ENCODE measurements at regions not wholly inside any gene's neighbourhood (a gene's known extent, or its start where the extent isn't known, plus 50 kb on each side); places are given as distances from the start of the nearest gene placed in this dataset.

DNA sequence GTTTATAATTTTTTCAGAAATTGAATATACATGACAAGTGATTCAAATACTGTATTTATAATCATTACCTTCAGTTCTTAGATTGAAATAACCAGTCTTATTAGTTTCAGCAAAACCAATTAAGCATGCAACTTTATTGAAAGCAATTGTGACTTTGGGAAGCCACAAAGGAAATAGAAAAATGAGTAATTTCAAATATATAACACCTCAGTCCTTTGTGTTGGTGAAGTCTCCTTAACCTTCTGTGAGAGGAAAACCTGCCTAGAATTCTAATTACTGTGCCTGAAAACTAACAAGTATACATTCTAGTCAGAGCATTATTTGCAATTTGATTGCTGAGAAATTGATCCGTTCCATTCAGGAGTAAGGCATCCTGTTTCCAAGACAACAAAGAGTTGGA is 95.8 kb downstream of the S1PR1 start:
- TF ChIP-seq, protein P1, sequence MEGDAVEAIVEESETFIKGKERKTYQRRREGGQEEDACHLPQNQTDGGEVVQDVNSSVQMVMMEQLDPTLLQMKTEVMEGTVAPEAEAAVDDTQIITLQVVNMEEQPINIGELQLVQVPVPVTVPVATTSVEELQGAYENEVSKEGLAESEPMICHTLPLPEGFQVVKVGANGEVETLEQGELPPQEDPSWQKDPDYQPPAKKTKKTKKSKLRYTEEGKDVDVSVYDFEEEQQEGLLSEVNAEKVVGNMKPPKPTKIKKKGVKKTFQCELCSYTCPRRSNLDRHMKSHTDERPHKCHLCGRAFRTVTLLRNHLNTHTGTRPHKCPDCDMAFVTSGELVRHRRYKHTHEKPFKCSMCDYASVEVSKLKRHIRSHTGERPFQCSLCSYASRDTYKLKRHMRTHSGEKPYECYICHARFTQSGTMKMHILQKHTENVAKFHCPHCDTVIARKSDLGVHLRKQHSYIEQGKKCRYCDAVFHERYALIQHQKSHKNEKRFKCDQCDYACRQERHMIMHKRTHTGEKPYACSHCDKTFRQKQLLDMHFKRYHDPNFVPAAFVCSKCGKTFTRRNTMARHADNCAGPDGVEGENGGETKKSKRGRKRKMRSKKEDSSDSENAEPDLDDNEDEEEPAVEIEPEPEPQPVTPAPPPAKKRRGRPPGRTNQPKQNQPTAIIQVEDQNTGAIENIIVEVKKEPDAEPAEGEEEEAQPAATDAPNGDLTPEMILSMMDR (IDR thresholded peaks at IDR 0.05; ENCODE audit: insufficient read depth, low read depth, low read length, missing control alignments) = no peak
- no peak for DNase-seq (ENCODE audit: low read depth)
- H3K4me3 ChIP-seq (ENCODE audit: low read length) = no peak overlapping the region

- no peak overlapping the region for H3K4me3 ChIP-seq (ENCODE audit: low read length)
- TF ChIP-seq, protein P1 (IDR thresholded peaks at IDR 0.05; ENCODE audit: insufficient read depth, low read depth, low read length, missing control alignments) = no peak
- DNase-seq (ENCODE audit: low read depth) = no peak
Observed at GRCh38 chr1:101333186-101333585, 96.4 kb downstream of the S1PR1 start.

DNA sequence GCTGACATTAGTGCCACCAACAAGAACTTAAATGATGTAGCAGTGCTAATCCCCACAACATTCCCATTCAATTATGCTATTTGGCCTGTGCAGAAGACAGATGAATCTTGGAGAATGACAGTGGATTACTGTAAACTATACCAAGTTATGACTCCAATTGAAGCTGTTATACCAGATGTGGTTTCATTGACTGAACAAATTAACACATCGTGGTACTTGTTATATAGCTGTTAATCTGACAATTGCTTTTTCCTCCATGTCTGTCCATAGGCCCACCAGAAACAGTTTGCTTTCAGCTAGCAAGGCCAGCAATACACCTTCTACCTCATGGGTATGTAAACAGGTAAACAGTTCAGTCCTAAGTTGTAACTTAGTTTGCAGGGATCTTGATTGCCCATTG is 101.1 kb downstream of the S1PR1 start:
- no peak overlapping the region for H3K4me3 ChIP-seq (ENCODE audit: low read length)
- TF ChIP-seq, protein P1 (IDR thresholded peaks at IDR 0.05; ENCODE audit: insufficient read depth, low read depth, low read length, missing control alignments) = no peak
- DNase-seq (ENCODE audit: low read depth) = no peak

GRCh38 chr1:101338714-101339430 is 102.1 kb downstream of the S1PR1 start:
- TF ChIP-seq, protein P1 (IDR thresholded peaks at IDR 0.05; ENCODE audit: insufficient read depth, low read depth, low read length, missing control alignments) = no peak
- peak; percentile 83 for DNase-seq (ENCODE audit: low read depth)
- no peak overlapping the region for H3K4me3 ChIP-seq (ENCODE audit: low read length)

DNA sequence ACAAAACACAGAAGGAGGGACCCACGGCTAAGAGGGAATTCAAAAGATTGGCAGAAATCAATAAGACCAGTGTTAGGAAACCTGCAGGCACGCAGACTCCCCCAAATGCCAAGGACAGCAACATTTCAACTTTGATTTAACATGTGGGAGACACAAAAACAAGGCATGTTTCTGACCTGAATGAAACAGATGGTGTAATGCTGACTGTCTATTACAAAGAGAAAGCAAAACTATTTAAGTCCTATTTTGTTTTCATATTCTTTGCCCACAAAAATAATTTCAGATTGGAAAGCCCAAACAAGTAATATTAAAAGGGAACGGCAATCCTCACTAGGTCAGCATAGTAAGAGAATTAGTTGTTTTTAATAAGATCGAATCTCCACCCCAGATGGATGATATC is 107.9 kb downstream of the S1PR1 start:
- no peak overlapping the region for H3K4me3 ChIP-seq (ENCODE audit: low read length)
- TF ChIP-seq, protein P1 (IDR thresholded peaks at IDR 0.05; ENCODE audit: insufficient read depth, low read depth, low read length, missing control alignments) = no peak
- no peak for DNase-seq (ENCODE audit: low read depth)

DNA sequence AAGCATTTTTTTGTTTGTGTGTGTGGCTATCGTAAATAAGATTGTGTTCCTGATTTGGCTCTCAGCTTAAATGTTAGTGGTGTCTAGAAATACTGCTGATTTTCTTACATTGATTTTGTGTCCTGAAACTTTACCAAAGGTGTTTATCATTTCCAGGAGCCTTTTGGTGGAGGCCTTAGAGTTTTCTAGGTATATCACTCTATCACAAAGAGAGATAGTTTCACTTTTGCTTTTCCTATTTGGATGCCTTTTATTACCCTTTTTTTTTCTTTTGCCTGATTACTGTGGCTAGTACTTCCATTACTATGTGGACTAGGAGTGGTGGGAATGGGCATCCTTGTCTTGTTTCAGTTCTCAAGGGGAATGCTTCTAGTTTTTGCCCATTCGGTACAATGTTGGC is 109.6 kb downstream of the S1PR1 start:
- DNase-seq (ENCODE audit: low read depth) = no peak
- no peak overlapping the region for H3K4me3 ChIP-seq (ENCODE audit: low read length)
- TF ChIP-seq, protein P1 (IDR thresholded peaks at IDR 0.05; ENCODE audit: insufficient read depth, low read depth, low read length, missing control alignments) = no peak

GRCh38 chr1:101356013-101356412 is 119.2 kb downstream of the S1PR1 start:
- no peak for DNase-seq (ENCODE audit: low read depth)
- TF ChIP-seq, protein P1 (IDR thresholded peaks at IDR 0.05; ENCODE audit: insufficient read depth, low read depth, low read length, missing control alignments) = no peak
- no peak overlapping the region for H3K4me3 ChIP-seq (ENCODE audit: low read length)
